ENCODE measurements at regions not wholly inside any gene's neighbourhood (a gene's known extent, or its start where the extent isn't known, plus 50 kb on each side); places are given as distances from the start of the nearest gene placed in this dataset.

- no peak overlapping the region for H3K27ac Mint-ChIP-seq
- no peak for DNase-seq
- H3K27me3 Mint-ChIP-seq = no peaks in the 10 kb centered on the region
- CTCF ChIA-PET = no interaction called here
- H3K4me1 Mint-ChIP-seq = no peaks in the 10 kb centered on the region
- H3K9me3 Mint-ChIP-seq = peaks cover 3% of the 10 kb centered on the region
- no peaks in the 10 kb centered on the region for H3K36me3 Mint-ChIP-seq
- no peak overlapping the region for H3K4me3 Mint-ChIP-seq
Measured at GRCh38 chr10:130425169-130425568, 289.0 kb downstream of the GLRX3 start.

GRCh38 chr10:130425881-130426435, 289.8 kb downstream of the GLRX3 start:
- CTCF ChIA-PET = no interaction called here
- no peaks in the 10 kb centered on the region for H3K36me3 Mint-ChIP-seq

GRCh38 chr10:130427216-130427722, 291.1 kb downstream of the GLRX3 start:
- Mint-ChIP-seq H3K4me3 (no peak overlapping the region), H3K27ac (no peak overlapping the region), H3K9me3 (peaks cover 6% of the 10 kb centered on the region), H3K4me1 (no peaks in the 10 kb centered on the region), H3K36me3 (no peaks in the 10 kb centered on the region), H3K27me3 (no peaks in the 10 kb centered on the region)
- no peak for DNase-seq
- CTCF ChIA-PET = no interaction called here

More at GRCh38 chr10:130425881-130426435, 289.8 kb downstream of the GLRX3 start:
- Mint-ChIP-seq H3K27me3 (no peaks in the 10 kb centered on the region), H3K27ac (no peak overlapping the region), H3K4me3 (no peak overlapping the region), H3K4me1 (no peaks in the 10 kb centered on the region), H3K9me3 (peaks cover 3% of the 10 kb centered on the region)
- no peak for DNase-seq

- Mint-ChIP-seq H3K4me1 (no peaks in the 10 kb centered on the region), H3K9me3 (peaks cover 4% of the 10 kb centered on the region), H3K4me3 (no peak overlapping the region), H3K36me3 (no peaks in the 10 kb centered on the region), H3K27ac (no peak overlapping the region), H3K27me3 (no peaks in the 10 kb centered on the region)
- CTCF ChIA-PET = no interaction called here
- DNase-seq = no peak
Measured at GRCh38 chr10:130428936-130429335, 292.7 kb downstream of the GLRX3 start.

- no peak overlapping the region for H3K4me3 Mint-ChIP-seq
- CTCF ChIA-PET = no interaction called here
- H3K9me3 Mint-ChIP-seq = peaks cover 4% of the 10 kb centered on the region
- no peaks in the 10 kb centered on the region for H3K4me1 Mint-ChIP-seq
- H3K36me3 Mint-ChIP-seq = no peaks in the 10 kb centered on the region
- no peak for DNase-seq
- no peak overlapping the region for H3K27ac Mint-ChIP-seq
- H3K27me3 Mint-ChIP-seq = no peaks in the 10 kb centered on the region
Measured at GRCh38 chr10:130429809-130430208, 293.6 kb downstream of the GLRX3 start.

GRCh38 chr10:130430291-130430690, 294.1 kb downstream of the GLRX3 start:
- DNase-seq = no peak
- Mint-ChIP-seq H3K27ac (no peak overlapping the region), H3K9me3 (peaks cover 4% of the 10 kb centered on the region), H3K4me3 (no peak overlapping the region), H3K4me1 (no peaks in the 10 kb centered on the region), H3K27me3 (no peaks in the 10 kb centered on the region), H3K36me3 (no peaks in the 10 kb centered on the region)
- CTCF ChIA-PET = no interaction called here

GRCh38 chr10:130430852-130431704, 294.9 kb downstream of the GLRX3 start:
- H3K4me1 Mint-ChIP-seq = no peaks in the 10 kb centered on the region
- H3K4me3 Mint-ChIP-seq = no peak overlapping the region
- no peaks in the 10 kb centered on the region for H3K27me3 Mint-ChIP-seq
- H3K9me3 Mint-ChIP-seq = peaks cover 10% of the 10 kb centered on the region
- CTCF ChIA-PET = no interaction called here
- no peak overlapping the region for H3K27ac Mint-ChIP-seq
- no peaks in the 10 kb centered on the region for H3K36me3 Mint-ChIP-seq
- DNase-seq = no peak

GRCh38 chr10:130432271-130432670, 296.1 kb downstream of the GLRX3 start:
- CTCF ChIA-PET = no interaction called here
- no peaks in the 10 kb centered on the region for H3K4me1 Mint-ChIP-seq

GRCh38 chr10:130432850-130433249, 296.7 kb downstream of the GLRX3 start:
- no peak overlapping the region for H3K27ac Mint-ChIP-seq
- no peak for DNase-seq

More at GRCh38 chr10:130432271-130432670, 296.1 kb downstream of the GLRX3 start:
- Mint-ChIP-seq H3K4me3 (no peak overlapping the region), H3K27ac (no peak overlapping the region), H3K9me3 (peaks cover 11% of the 10 kb centered on the region), H3K36me3 (no peaks in the 10 kb centered on the region), H3K27me3 (no peaks in the 10 kb centered on the region)
- no peak for DNase-seq

GRCh38 chr10:130434446-130435385, 298.5 kb downstream of the GLRX3 start:
- H3K9me3 Mint-ChIP-seq = peaks cover 14% of the 10 kb centered on the region
- H3K27me3 Mint-ChIP-seq = no peaks in the 10 kb centered on the region
- DNase-seq = no peak
- H3K27ac Mint-ChIP-seq = no peak overlapping the region
- H3K36me3 Mint-ChIP-seq = no peaks in the 10 kb centered on the region
- H3K4me3 Mint-ChIP-seq = no peak overlapping the region
- CTCF ChIA-PET = no interaction called here
- H3K4me1 Mint-ChIP-seq = no peaks in the 10 kb centered on the region

More at GRCh38 chr10:130432850-130433249, 296.7 kb downstream of the GLRX3 start:
- Mint-ChIP-seq H3K27me3 (no peaks in the 10 kb centered on the region), H3K9me3 (peaks cover 14% of the 10 kb centered on the region), H3K4me1 (no peaks in the 10 kb centered on the region), H3K4me3 (no peak overlapping the region), H3K36me3 (no peaks in the 10 kb centered on the region)
- CTCF ChIA-PET = no interaction called here

- CTCF ChIA-PET = no interaction called here
- H3K27ac Mint-ChIP-seq = no peak overlapping the region
- H3K36me3 Mint-ChIP-seq = no peaks in the 10 kb centered on the region
- no peaks in the 10 kb centered on the region for H3K27me3 Mint-ChIP-seq
- H3K9me3 Mint-ChIP-seq = peaks cover 16% of the 10 kb centered on the region
- no peak overlapping the region for H3K4me3 Mint-ChIP-seq
- no peak for DNase-seq
- no peaks in the 10 kb centered on the region for H3K4me1 Mint-ChIP-seq
Measured at GRCh38 chr10:130435961-130436360, 299.8 kb downstream of the GLRX3 start.

GRCh38 chr10:130438861-130439260, 302.7 kb downstream of the GLRX3 start:
- Mint-ChIP-seq H3K9me3 (peaks cover 12% of the 10 kb centered on the region), H3K4me3 (no peak overlapping the region), H3K4me1 (no peaks in the 10 kb centered on the region), H3K36me3 (no peaks in the 10 kb centered on the region), H3K27me3 (no peaks in the 10 kb centered on the region), H3K27ac (no peak overlapping the region)
- CTCF ChIA-PET = no interaction called here
- no peak for DNase-seq

- no peak for DNase-seq
- Mint-ChIP-seq H3K9me3 (peaks cover 12% of the 10 kb centered on the region), H3K27ac (no peak overlapping the region), H3K4me3 (no peak overlapping the region), H3K36me3 (no peaks in the 10 kb centered on the region), H3K27me3 (no peaks in the 10 kb centered on the region), H3K4me1 (no peaks in the 10 kb centered on the region)
- CTCF ChIA-PET = no interaction called here
Measured at GRCh38 chr10:130439766-130440165, 303.6 kb downstream of the GLRX3 start.

- peaks cover 11% of the 10 kb centered on the region for H3K9me3 Mint-ChIP-seq
- no peaks in the 10 kb centered on the region for H3K4me1 Mint-ChIP-seq
- H3K36me3 Mint-ChIP-seq = no peaks in the 10 kb centered on the region
- DNase-seq = no peak
- H3K4me3 Mint-ChIP-seq = no peak overlapping the region
- H3K27me3 Mint-ChIP-seq = no peaks in the 10 kb centered on the region
- CTCF ChIA-PET = no interaction called here
- no peak overlapping the region for H3K27ac Mint-ChIP-seq
Measured at GRCh38 chr10:130440494-130440893, 304.3 kb downstream of the GLRX3 start.

Measured in activated naive CD4-positive, alpha-beta T cell treated with anti-CD3 and anti-CD28 coated beads, Interleukin-2, amount 10 ng/mL, durations not matched to agents 7 days and 5 days (primary cell).